T-helper 1 cell (primary cell): ENCODE measurements at regions not wholly inside any gene's neighbourhood (a gene's known extent, or its start where the extent isn't known, plus 50 kb on each side); places are given as distances from the start of the nearest gene placed in this dataset.

Experiments
- DNase-seq, 5 donors: peaks; one replicate each; pipeline ENCODE4 v3.0.0-alpha.2; 2012 to 2020

DNA sequence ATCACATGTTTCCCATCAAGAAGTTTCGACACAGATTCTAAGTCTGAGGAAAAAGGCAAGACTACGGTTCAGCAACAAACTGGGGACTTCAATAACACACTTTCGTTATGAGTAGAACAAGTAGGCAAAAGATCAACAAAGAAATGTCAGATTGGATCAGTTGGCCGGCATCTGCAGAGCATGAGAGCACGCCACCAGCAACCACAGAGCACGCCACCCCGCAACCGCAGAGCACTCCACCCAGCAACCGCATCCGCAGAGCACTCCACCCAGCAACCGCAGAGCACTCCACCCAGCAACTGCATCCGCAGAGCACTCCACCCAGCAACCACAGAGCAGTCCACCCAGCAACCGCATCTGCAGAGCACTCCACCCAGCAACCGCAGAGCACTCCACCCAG, 89.7 kb upstream of the FAM20C start:
- peak in 1 of 5 donors; percentile 46 for DNase-seq

DNA sequence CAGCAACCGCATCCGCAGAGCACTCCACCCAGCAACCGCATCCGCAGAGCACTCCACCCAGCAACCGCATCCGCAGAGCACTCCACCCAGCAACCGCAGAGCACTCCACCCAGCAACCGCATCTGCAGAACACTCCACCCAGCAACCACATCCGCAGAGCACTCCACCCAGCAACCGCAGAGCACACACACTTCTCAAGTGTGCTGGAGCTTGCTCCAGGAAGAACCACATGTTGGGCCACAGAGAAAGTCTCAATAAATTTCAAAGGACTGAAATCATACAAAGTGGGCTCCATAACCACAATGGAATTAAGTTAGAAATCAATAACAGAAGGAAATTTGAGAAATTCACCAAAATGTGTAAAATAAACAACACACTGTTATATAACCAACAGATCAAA, 88.4 kb upstream of the FAM20C start:
- peak in 1 of 5 donors; percentile 11 for DNase-seq

GRCh38 chr7:105002-105401, 87.4 kb upstream of the FAM20C start:
- DNase-seq = no peak

DNA sequence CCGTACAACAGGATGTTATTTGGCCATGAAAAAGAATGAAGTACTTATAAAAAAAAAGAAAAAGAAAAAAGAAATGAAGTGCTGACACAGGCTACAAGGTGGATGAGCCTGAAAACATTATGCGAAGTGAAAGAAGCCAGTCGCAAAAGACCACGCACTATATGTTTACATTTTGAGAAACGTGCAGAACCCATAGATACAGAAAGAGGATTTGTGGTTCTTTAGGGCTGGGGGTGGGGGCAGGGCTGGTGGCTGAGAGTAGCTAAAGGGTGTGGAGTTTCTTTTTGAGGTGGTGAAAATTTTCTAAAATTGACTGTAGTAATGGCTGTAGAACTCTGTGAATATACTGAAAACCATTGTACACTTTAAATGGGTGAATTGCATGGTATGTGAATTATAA, 86.0 kb upstream of the FAM20C start:
- DNase-seq = no peak

DNA sequence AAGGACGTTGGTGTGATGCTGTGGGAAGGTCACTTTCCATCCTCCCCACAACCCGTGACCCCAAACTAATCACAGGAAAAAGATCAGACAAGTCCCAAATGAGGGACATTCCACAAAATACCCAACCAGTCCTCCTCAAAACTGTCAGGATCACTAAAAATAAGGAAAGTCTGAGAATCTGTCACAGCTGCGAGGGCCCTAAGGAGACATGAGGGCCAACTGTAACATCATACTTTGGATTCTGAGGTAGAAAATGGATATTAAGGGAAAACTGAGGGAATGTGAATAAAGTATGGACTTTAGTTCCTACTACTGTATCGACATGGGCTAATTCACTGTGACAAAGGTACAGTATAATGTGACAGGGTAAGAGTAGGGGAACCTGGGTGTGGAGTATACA, 85.1 kb upstream of the FAM20C start:
- no peak for DNase-seq

DNA sequence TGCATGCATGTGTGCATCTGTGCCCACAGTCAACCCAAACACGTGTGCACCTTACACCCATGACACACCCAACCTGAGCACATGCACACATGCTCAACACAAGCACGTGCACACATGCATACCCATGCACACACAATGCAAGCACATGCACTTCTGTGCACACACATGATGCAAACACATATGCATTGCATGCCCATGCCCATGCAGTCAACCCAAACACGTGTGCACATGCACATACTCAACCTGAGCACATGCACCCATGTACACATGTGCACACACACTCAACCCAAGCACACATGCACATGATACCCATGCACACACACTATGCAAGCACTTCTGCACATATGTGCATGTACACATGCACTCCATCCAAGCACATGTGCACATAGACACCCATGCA, 84.5 kb upstream of the FAM20C start:
- DNase-seq = no peak

DNA sequence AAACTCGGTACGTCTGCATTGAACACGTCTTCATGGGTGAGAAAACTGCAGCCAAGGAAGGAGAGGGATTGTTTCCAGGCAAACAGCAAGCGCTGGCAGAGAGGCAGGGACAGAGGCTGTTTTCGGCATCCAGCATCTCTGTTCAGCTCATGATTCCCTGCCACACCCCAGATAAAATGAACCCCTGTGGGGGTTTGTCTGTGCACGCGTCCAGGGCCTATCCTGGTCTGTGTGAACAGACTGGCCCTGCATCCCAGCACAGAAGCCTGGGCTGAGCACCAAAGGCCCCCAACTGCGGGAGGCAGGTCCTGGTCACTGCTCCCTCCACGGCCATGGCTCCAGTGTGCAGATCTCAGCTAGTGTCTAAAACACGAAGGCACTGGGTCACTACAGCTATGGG, 83.3 kb upstream of the FAM20C start:
- no peak for DNase-seq

DNA sequence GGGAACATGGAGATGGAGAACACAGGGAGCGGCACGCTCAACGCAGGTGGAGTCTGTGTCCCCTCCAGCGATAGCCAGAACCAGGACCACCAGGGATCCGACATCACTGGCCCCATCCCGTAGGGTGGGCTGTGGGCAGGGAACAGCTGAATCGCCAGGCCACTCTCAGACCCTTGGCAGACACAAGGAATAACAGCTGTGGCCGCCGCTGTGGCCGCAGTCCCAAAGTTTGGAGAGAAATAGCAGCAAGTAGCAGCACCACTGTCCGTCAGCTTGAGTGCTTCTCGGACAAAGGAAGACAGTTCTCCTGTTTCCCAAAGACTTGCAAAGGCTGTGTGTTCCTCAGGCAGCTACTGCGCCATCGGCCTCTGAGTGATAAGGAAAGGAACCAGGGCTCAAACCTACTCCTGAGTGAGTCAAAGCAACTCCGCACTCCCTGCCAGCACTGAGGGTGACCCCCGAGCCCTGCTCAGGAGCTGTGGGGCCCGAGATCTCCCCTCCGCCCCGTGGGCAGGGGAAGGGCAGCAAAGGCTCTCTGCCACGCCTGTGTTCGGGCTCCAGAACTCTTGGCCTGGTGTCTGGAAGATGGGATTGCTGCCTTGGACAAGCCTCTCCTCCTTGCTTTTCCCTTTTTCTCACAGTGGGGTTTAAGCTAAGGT, 82.3 kb upstream of the FAM20C start:
- no peak for DNase-seq

- DNase-seq = no peak
These were observed 81.7 kb upstream of the FAM20C start for GRCh38 chr7:110557-111232.

DNA sequence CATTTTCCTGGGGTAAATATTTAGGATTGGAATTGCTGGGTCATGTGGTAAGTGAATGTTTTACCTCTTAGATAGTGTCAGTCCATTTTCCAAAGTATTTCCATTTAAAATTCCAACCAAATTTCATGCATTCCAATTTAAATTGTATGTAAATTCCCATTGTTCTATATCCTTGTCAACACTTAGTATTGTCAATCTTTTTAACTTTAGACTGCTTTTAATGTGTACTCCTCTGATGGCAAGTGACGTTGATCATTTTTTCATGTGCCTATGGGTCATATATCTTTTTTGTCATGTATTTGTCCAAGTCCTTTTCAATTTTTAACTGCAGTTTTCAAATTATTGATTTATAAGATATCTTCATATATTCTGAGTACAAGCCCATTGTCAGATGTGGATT, 80.8 kb upstream of the FAM20C start:
- DNase-seq = no peak

DNA sequence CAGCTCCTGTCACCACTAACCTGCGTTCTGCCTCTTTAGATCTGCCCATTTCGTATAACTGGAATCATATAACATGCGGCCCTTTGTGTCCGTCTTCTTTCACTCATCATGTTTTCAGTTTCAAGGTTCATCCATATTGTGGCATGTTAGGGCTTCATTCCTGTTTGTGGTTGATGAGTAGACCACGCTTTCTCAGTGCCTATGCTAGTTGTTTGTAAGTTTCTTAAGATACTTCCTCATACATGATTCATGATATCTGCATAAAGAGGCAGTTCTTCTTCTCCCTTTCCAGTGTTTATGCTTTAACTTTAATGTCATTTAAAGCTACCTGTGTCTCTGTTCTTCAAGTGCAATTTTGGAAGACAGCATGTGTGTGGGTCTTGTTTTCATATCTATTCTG, 79.5 kb upstream of the FAM20C start:
- no peak for DNase-seq

DNA sequence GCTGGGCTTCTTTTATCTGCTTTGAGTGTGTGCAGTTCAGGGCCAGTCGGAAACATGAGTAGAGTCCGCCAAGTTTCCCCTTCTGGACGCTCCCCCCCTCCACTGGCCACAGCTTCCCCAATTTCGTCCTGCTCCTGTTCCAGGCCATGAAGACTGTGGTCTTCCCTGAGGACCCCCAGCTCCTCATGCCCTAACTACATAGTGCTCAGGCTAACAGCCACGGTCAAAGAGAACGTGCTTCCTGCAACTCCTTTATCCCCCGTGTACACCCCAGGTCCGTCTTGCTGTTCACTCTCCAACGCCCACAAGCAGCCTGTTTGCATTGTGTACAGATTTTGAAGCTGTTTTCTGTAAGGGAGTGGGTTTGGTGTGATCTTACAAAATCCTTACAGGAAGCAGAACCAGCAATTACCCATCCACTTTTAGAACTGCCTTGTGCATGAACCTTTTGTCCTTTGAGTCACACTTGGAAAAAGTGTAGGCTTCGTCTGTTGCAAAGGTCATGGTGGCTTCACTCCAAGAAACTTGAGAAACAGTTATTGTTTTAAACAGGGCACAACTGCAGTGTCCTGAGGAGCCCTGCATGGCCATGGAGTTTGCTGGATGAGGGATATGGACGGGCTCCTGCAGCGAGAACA, 77.0 kb upstream of the FAM20C start:
- no peak for DNase-seq

GRCh38 chr7:116188-116981, 76.0 kb upstream of the FAM20C start:
- no peak for DNase-seq

GRCh38 chr7:117836-118614, 74.3 kb upstream of the FAM20C start:
- no peak for DNase-seq

- DNase-seq = no peak
These were observed 73.6 kb upstream of the FAM20C start for GRCh38 chr7:118615-119391.

- no peak for DNase-seq
These were observed 72.8 kb upstream of the FAM20C start for GRCh38 chr7:119392-120163.

DNA sequence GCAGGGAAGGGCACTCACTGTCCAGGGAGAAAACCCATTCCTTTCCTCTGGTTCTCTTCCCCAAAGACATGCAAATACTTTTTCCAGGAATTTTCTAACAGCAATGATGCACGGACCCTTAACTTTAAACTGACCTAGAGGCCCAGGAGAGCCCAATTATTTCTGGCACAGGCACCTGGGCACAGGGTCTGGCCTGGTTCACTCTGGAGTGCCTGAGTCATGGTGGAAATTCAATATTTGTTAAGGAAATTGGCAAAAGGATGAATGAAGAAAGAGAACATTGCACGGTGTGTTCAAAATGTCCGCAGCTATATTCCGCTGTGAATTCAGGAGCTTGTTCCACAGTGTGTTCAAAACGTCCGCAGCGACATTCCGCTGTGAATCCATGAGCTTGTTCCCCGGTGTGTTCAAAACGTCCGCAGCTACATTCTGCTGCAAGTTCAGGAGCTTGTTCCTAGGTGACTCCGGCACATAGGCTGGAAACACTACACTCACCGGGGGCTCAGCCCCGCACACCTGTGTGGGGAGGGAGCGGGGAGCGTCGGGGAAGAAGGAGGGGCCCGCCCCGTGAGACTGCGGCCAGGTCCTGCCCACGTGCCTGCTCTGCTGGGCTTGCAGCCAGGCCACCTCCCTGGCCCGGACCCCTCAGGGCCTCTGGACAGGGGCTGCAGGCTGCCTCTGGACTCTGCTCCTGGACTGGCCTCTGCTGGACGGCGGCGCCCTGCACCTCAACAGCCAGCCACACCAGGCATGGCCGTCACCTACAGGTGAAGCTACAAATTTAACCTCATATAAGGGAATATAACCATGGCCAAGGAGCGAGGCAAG, 72.0 kb upstream of the FAM20C start:
- no peak for DNase-seq

- DNase-seq = no peak
These were observed 71.2 kb upstream of the FAM20C start for GRCh38 chr7:121002-121785.

DNA sequence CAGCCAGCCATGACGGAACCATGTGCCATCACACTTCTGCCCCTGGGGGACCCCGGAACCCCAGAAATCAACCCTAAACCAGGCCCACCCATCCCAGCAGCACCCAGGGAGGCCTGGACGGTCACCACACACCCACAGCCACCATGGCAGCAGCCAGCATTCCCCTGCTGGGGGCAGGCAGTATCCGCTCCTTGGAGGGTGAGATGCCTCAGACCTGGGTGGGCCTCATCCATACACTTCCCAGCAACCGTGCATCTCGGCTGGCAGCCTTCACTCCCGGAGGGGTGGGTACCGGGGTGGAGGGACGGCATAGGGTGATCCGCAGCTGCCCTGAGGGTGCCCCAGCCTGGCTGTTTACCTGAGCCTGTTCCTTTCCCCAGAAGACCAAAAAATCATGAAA, 69.1 kb upstream of the FAM20C start:
- DNase-seq = no peak
